ENCODE measurements at regions not wholly inside any gene's neighbourhood (a gene's known extent, or its start where the extent isn't known, plus 50 kb on each side); places are given as distances from the start of the nearest gene placed in this dataset.

DNA sequence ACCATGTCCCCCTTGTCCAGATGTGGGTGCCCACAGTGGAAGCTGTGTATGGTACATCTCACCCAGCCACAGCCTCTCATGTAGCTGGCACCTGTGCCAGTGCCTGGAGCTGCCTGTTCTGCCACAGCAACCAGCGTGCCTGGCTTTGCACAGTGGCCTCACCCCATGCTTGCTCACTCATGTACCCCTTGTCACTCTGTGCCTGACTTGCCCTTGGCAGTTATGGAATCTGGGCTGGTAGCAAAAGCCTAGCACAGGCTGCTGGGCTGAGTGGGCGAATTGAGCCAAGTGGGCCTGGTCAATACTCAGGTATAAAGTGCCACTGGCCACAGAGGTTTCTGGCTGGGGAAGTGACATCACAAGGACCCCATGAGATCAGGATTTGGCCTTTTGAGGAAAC, 264.2 kb downstream of the INSC start:
- TF ChIP-seq, protein P1, sequence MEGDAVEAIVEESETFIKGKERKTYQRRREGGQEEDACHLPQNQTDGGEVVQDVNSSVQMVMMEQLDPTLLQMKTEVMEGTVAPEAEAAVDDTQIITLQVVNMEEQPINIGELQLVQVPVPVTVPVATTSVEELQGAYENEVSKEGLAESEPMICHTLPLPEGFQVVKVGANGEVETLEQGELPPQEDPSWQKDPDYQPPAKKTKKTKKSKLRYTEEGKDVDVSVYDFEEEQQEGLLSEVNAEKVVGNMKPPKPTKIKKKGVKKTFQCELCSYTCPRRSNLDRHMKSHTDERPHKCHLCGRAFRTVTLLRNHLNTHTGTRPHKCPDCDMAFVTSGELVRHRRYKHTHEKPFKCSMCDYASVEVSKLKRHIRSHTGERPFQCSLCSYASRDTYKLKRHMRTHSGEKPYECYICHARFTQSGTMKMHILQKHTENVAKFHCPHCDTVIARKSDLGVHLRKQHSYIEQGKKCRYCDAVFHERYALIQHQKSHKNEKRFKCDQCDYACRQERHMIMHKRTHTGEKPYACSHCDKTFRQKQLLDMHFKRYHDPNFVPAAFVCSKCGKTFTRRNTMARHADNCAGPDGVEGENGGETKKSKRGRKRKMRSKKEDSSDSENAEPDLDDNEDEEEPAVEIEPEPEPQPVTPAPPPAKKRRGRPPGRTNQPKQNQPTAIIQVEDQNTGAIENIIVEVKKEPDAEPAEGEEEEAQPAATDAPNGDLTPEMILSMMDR (conservative IDR thresholded peaks at IDR 0.05; ENCODE audit: low read depth, low read length) = no peak
- no peak for TF ChIP-seq EZH2 (IDR thresholded peaks at IDR 0.05; ENCODE audit: low read length, unreplicated experiment)
